Gastrocnemius medialis (tissue), 4 donors: ENCODE measurements at regions not wholly inside any gene's neighbourhood (a gene's known extent, or its start where the extent isn't known, plus 50 kb on each side); places are given as distances from the start of the nearest gene placed in this dataset.
"Not testable (repeated sequence)": the region's sequence is repeated elsewhere in the genome, so short reads cannot be mapped to it uniquely, and the experiment has no call there.

Experiments
- CTCF ChIP-seq, 5 experiments: fragments of 450-650 bp in 3 of 5; fragments of 200-600 bp in 2 of 5; sonication (generic) in 2 of 5; IDR thresholded peaks in 4 of 5; conservative IDR thresholded peaks in 1 of 5; 1 replicate in 4 of 5; 2 replicates in 1 of 5; pipeline ENCODE4 v1.5.1; 2016 to 2019; ENCODE audit warnings: antibody characterized with exemption in 5 of 5, mild to moderate bottlenecking in 3 of 5, moderate library complexity in 3 of 5
- POLR2A ChIP-seq, 2 donors: fragments of 450-650 bp; IDR thresholded peaks; one replicate each; pipeline ENCODE4 v1.6.1; 2017; ENCODE audit warnings: antibody characterized with exemption in 2 of 2, mild to moderate bottlenecking in 2 of 2, moderate library complexity in 2 of 2

GRCh38 chr15:22526537-22526936, 67.8 kb downstream of the GOLGA6L22 start:
- TF ChIP-seq CTCF (IDR thresholded peaks at IDR 0.05 in 4 of 5, conservative IDR thresholded peaks at IDR 0.05 in 1 of 5); POLR2A (IDR thresholded peaks at IDR 0.05): not testable (repeated sequence)
